ENCODE measurements at regions not wholly inside any gene's neighbourhood (a gene's known extent, or its start where the extent isn't known, plus 50 kb on each side); places are given as distances from the start of the nearest gene placed in this dataset.

DNA sequence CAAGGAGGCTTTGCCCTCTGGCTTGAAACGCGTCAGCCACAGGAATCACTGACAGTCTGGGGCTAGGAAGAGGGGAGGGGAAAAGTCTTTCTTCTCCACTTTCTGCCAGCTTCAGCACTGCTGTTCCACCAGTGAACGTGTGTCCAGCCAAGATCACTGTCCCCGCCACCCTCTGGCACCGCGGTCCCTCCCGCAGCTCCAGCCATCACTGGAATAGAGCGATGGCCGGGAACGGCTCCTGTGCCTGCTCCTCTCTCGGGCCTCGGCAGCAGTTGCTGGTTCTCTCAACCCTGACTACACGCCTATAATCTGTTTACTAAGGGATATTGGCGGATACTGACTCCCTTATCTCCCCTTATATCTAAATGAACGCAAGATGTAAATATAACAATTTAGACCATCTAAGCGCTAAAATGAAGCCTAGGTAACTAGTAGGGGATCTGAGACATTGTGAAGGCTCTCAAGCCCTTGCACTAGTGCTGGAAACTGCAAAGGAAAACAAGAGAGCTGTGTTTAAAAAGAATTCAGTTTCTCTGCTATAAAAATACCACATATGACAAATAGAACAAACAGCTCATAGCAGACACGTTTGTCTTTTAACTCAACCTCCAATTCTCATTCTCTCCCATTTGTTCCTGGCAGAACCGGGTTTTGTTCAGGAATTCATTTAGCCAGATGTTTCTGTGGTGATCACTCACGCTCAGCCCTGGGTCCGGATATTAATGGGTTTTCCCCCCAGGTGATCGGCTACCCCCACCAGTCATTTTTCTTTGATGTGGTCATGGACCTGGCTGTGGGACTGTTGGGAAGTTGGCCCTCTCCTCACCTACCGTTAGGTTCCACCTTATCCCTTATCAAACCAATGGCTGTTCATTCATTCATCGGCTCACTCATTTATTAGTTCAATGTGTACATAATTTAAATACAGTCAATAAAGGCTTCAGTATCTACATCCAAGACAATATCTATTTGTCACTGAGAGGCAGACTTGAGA lies 149.8 kb downstream of the MED10 start:
- peaks cover 48% of the 10 kb centered on the region for H3K4me1 ChIP-seq (ENCODE audit: insufficient read depth, low read length)
- H3K79me2 ChIP-seq (ENCODE audit: low read length): no peaks in the 10 kb centered on the region
- no TSS peak for BruUV-seq (replicated peaks)
- H4K20me1 ChIP-seq (ENCODE audit: low read length): no peaks in the 10 kb centered on the region
- H3K9me3 ChIP-seq (ENCODE audit: low read length): no peaks in the 10 kb centered on the region
- H3K27ac ChIP-seq (ENCODE audit: low read length): peak overlapping the region; percentile 86
- peak overlapping the region; percentile 50 for H3K9ac ChIP-seq (ENCODE audit: low read length)
- H3K4me2 ChIP-seq (ENCODE audit: low read length): peak overlapping the region; percentile 82
- DNase-seq: peak; percentile 98
- peak overlapping the region; percentile 66 for H2AFZ ChIP-seq (ENCODE audit: low read length)
- H3K27me3 ChIP-seq (ENCODE audit: low read length): no peaks in the 10 kb centered on the region
- no peaks in the 10 kb centered on the region for H3K9me2 ChIP-seq (replicated peaks; ENCODE audit: low read length)
- ATAC-seq: no peak
- POLR2A ChIA-PET (ENCODE audit: unreplicated experiment): no interaction called here
- H3F3A ChIP-seq (ENCODE audit: low read length, unreplicated experiment): peaks cover 5% of the 10 kb centered on the region
- CTCF ChIA-PET: no interaction called here
- intact Hi-C loops (cut with micrococcal nuclease): no loop called here
- H3K36me3 ChIP-seq (ENCODE audit: low read depth, low read length): no peaks in the 10 kb centered on the region
- TF ChIP-seq EZH2phosphoT487 (IDR thresholded peaks at IDR 0.05; ENCODE audit: borderline replicate concordance, low read length) (no peak), EZH2 (IDR thresholded peaks at IDR 0.05; ENCODE audit: low read length, unreplicated experiment) (no peak), CTCF (conservative IDR thresholded peaks at IDR 0.05; ENCODE audit: low read depth, low read length) (no peak)
- peak overlapping the region; percentile 59 for H3K4me3 ChIP-seq (ENCODE audit: low read length)

GRCh38 chr5:6225121-6225607 lies 153.2 kb downstream of the MED10 start:
- no TSS peak for BruUV-seq (replicated peaks)
- Histone ChIP-seq H3K4me3 (ENCODE audit: low read length) (no peak overlapping the region), H3K9ac (ENCODE audit: low read length) (no peak overlapping the region), H4K20me1 (ENCODE audit: low read length) (no peaks in the 10 kb centered on the region), H2AFZ (ENCODE audit: low read length) (no peak overlapping the region), H3K4me1 (ENCODE audit: insufficient read depth, low read length) (peaks cover 48% of the 10 kb centered on the region), H3K79me2 (ENCODE audit: low read length) (no peaks in the 10 kb centered on the region), H3K9me2 (replicated peaks; ENCODE audit: low read length) (no peaks in the 10 kb centered on the region), H3K4me2 (ENCODE audit: low read length) (no peak overlapping the region; the same call in 1 of the 2 replicates), H3K9me3 (ENCODE audit: low read length) (no peaks in the 10 kb centered on the region), H3K36me3 (ENCODE audit: low read depth, low read length) (no peaks in the 10 kb centered on the region), H3F3A (ENCODE audit: low read length, unreplicated experiment) (peaks cover 5% of the 10 kb centered on the region), H3K27ac (ENCODE audit: low read length) (no peak overlapping the region), H3K27me3 (ENCODE audit: low read length) (no peaks in the 10 kb centered on the region)
- ATAC-seq: no peak
- DNase-seq: no peak
- CTCF ChIA-PET: no interaction called here
- POLR2A ChIA-PET (ENCODE audit: unreplicated experiment): no interaction called here
- TF ChIP-seq CTCF (conservative IDR thresholded peaks at IDR 0.05; ENCODE audit: low read depth, low read length) (no peak), EZH2 (IDR thresholded peaks at IDR 0.05; ENCODE audit: low read length, unreplicated experiment) (no peak), EZH2phosphoT487 (IDR thresholded peaks at IDR 0.05; ENCODE audit: borderline replicate concordance, low read length) (no peak)
- intact Hi-C loops (cut with micrococcal nuclease): no loop called here

GRCh38 chr5:6224406-6224805 lies 153.9 kb downstream of the MED10 start:
- no peak overlapping the region for H3K4me2 ChIP-seq (ENCODE audit: low read length)
- H3K9ac ChIP-seq (ENCODE audit: low read length): no peak overlapping the region
- H3K4me1 ChIP-seq (ENCODE audit: insufficient read depth, low read length): peaks cover 42% of the 10 kb centered on the region
- ChIA-PET CTCF (no interaction called here), POLR2A (ENCODE audit: unreplicated experiment) (no interaction called here)
- ATAC-seq: no peak
- no peak overlapping the region for H3K27ac ChIP-seq (ENCODE audit: low read length)
- no peak for DNase-seq
- peaks cover 4% of the 10 kb centered on the region for H3F3A ChIP-seq (ENCODE audit: low read length, unreplicated experiment)
- no peaks in the 10 kb centered on the region for H3K9me3 ChIP-seq (ENCODE audit: low read length)
- H3K9me2 ChIP-seq (replicated peaks; ENCODE audit: low read length): no peaks in the 10 kb centered on the region
- H3K4me3 ChIP-seq (ENCODE audit: low read length): no peak overlapping the region
- H3K36me3 ChIP-seq (ENCODE audit: low read depth, low read length): no peaks in the 10 kb centered on the region
- intact Hi-C loops (cut with micrococcal nuclease): no loop called here
- TF ChIP-seq EZH2phosphoT487 (IDR thresholded peaks at IDR 0.05; ENCODE audit: borderline replicate concordance, low read length) (no peak), EZH2 (IDR thresholded peaks at IDR 0.05; ENCODE audit: low read length, unreplicated experiment) (no peak), CTCF (conservative IDR thresholded peaks at IDR 0.05; ENCODE audit: low read depth, low read length) (no peak)
- H3K27me3 ChIP-seq (ENCODE audit: low read length): no peaks in the 10 kb centered on the region
- H4K20me1 ChIP-seq (ENCODE audit: low read length): no peaks in the 10 kb centered on the region
- H2AFZ ChIP-seq (ENCODE audit: low read length): no peak overlapping the region
- H3K79me2 ChIP-seq (ENCODE audit: low read length): no peaks in the 10 kb centered on the region
- no TSS peak for BruUV-seq (replicated peaks)

Measured in PC-3 (cell line).